SHP77 (cell line): ENCODE measurements at regions not wholly inside any gene's neighbourhood (a gene's known extent, or its start where the extent isn't known, plus 50 kb on each side); places are given as distances from the start of the nearest gene placed in this dataset.
A peak's percentile ranks its signal among the peaks of the same experiment; 100 is the strongest.
"Not testable (repeated sequence)": the region's sequence is repeated elsewhere in the genome, so short reads cannot be mapped to it uniquely, and the experiment has no call there.

Experiments
- DNase-seq, 2 experiments: peaks; one replicate each; lab custom pipeline; 2025; lab: John Stamatoyannopoulos, UW

- no peak for DNase-seq
Measured at GRCh38 chr3:78079514-78079913, 1039.6 kb downstream of the ROBO2 start.

- no peak for DNase-seq
Measured at GRCh38 chr3:78086150-78086549, 1046.3 kb downstream of the ROBO2 start.

- no peak for DNase-seq
Measured at GRCh38 chr3:78087134-78087533, 1047.2 kb downstream of the ROBO2 start.

- DNase-seq = no peak
Measured at GRCh38 chr3:78088006-78088405, 1048.1 kb downstream of the ROBO2 start.

GRCh38 chr3:78090382-78090781, 1050.5 kb downstream of the ROBO2 start:
- DNase-seq = no peak

GRCh38 chr3:78091478-78092119, 1051.7 kb downstream of the ROBO2 start:
- peak; percentile 32 to 61 for DNase-seq

- not testable (repeated sequence) for DNase-seq
Measured at GRCh38 chr3:78092574-78092973, 1052.7 kb downstream of the ROBO2 start.

GRCh38 chr3:78096488-78097255, 1056.8 kb downstream of the ROBO2 start:
- no peak for DNase-seq

- DNase-seq = no peak
Measured at GRCh38 chr3:78098367-78098766, 1058.5 kb downstream of the ROBO2 start.

GRCh38 chr3:78101384-78101783, 1061.5 kb downstream of the ROBO2 start:
- DNase-seq = no peak

GRCh38 chr3:78108269-78108961, 1068.5 kb downstream of the ROBO2 start:
- not testable (repeated sequence) for DNase-seq

- no peak for DNase-seq
Measured at GRCh38 chr3:78112291-78113010, 1072.6 kb downstream of the ROBO2 start.

GRCh38 chr3:78115983-78116382, 1076.1 kb downstream of the ROBO2 start:
- DNase-seq = no peak

- no peak for DNase-seq
Measured at GRCh38 chr3:78116874-78117273, 1077.0 kb downstream of the ROBO2 start.

GRCh38 chr3:78123058-78123457, 1083.2 kb downstream of the ROBO2 start:
- DNase-seq = no peak

GRCh38 chr3:78129707-78130106, 1089.8 kb downstream of the ROBO2 start:
- no peak for DNase-seq

GRCh38 chr3:78130741-78131290, 1090.9 kb downstream of the ROBO2 start:
- no peak for DNase-seq

GRCh38 chr3:78134496-78134895, 1094.6 kb downstream of the ROBO2 start:
- no peak for DNase-seq

- no peak for DNase-seq
Measured at GRCh38 chr3:78139166-78139565, 1099.3 kb downstream of the ROBO2 start.

GRCh38 chr3:78140274-78140673, 1100.4 kb downstream of the ROBO2 start:
- DNase-seq = no peak

GRCh38 chr3:78140866-78141265, 1101.0 kb downstream of the ROBO2 start:
- no peak for DNase-seq

- DNase-seq = no peak
Measured at GRCh38 chr3:78141269-78141668, 1101.4 kb downstream of the ROBO2 start.
